Lung (tissue), 11 donors: ENCODE measurements at regions not wholly inside any gene's neighbourhood (a gene's known extent, or its start where the extent isn't known, plus 50 kb on each side); places are given as distances from the start of the nearest gene placed in this dataset.

ENCODE experiments used
- ATAC-seq: fragments of 200-7000 bp; cut with Tn5 transposase; one replicate; pipeline ENCODE4 v1.9.1; 2020; ENCODE audit warnings: moderate number of reproducible peaks; ENCODE audit not compliant: insufficient read depth, low FRiP score
- DNase-seq, 3 donors: peaks; one replicate each; pipeline ENCODE4 v3.0.0-alpha.2; 2013 to 2017
- H3K27ac ChIP-seq, 2 donors: one replicate each; pipeline ENCODE4 v1.5.1; 2013; ENCODE audit warnings: mild to moderate bottlenecking in 2 of 2, moderate library complexity in 2 of 2, control low read depth in 1 of 2, inconsistent platforms in 1 of 2, low read depth in 1 of 2, low read length in 1 of 2
- H3K27me3 ChIP-seq, 3 donors: one replicate each; pipeline ENCODE4 v1.5.1; 2013; ENCODE audit warnings: low read length in 2 of 3; ENCODE audit not compliant: control insufficient read depth in 3 of 3, insufficient read depth in 3 of 3
- H3K36me3 ChIP-seq, 4 donors: one replicate each; pipeline ENCODE4 v1.5.1; 2013; ENCODE audit warnings: low read length in 4 of 4, mild to moderate bottlenecking in 1 of 4, moderate library complexity in 1 of 4; ENCODE audit not compliant: control insufficient read depth in 4 of 4, insufficient read depth in 4 of 4
- H3K4me1 ChIP-seq, 5 donors: one replicate each; pipeline ENCODE4 v1.5.1; 2013; ENCODE audit warnings: low read length in 5 of 5, mild to moderate bottlenecking in 2 of 5, moderate library complexity in 1 of 5; ENCODE audit not compliant: control insufficient read depth in 5 of 5, insufficient read depth in 5 of 5
- H3K4me3 ChIP-seq: one replicate; pipeline ENCODE4 v1.5.1; 2013; ENCODE audit warnings: mild to moderate bottlenecking, control low read depth, moderate library complexity
- H3K9ac ChIP-seq, 2 donors: one replicate each; pipeline ENCODE4 v1.5.1; 2013; ENCODE audit warnings: low read length in 2 of 2, control low read depth in 1 of 2; ENCODE audit not compliant: insufficient read depth in 1 of 2
- H3K9me3 ChIP-seq, 4 donors: one replicate each; pipeline ENCODE4 v1.5.1; 2013; ENCODE audit warnings: low read length in 3 of 4, mild to moderate bottlenecking in 1 of 4, moderate library complexity in 1 of 4; ENCODE audit not compliant: control insufficient read depth in 4 of 4, insufficient read depth in 3 of 4
- CTCF ChIP-seq: IDR thresholded peaks from 2 replicates; pipeline ENCODE4 v1.5.1; 2012; ENCODE audit warnings: mild to moderate bottlenecking; ENCODE audit errors: control extremely low read depth, extremely low read depth
- WGBS, 2 donors: extraction: QIAGEN DNeasy Blood & Tissue Kit; methylation state at CpG; one replicate each; pipeline ENCODE4 v1.1.7; 2013; 5-methylcytosine and 5-hydroxymethylcytosine counted together
- donor health status: control.
- donor health status: control.
- donor health status: Bipolar disorder and iron deficiency.
- donor health status: healthy.
- donor health status: DM: yes; HTN: yes; CAD: no.

GRCh38 chr11:27234043-27234668 is 128.9 kb downstream of the CCDC34 start:
- DNase-seq (no peak), ATAC-seq (peak; percentile 19)
- no peak overlapping the region for H3K4me3 ChIP-seq
- no peak for TF ChIP-seq CTCF
- H3K27me3 ChIP-seq = no peaks in the 10 kb centered on the region
- H3K9ac ChIP-seq = no peak overlapping the region
- no peaks in the 10 kb centered on the region for H3K4me1 ChIP-seq
- no peaks in the 10 kb centered on the region for H3K9me3 ChIP-seq
- 76 to 83% methylated on average over 10 of the region's 10 CpGs for WGBS, 2 donors
- no peaks in the 10 kb centered on the region for H3K36me3 ChIP-seq
- no peak overlapping the region for H3K27ac ChIP-seq

DNA sequence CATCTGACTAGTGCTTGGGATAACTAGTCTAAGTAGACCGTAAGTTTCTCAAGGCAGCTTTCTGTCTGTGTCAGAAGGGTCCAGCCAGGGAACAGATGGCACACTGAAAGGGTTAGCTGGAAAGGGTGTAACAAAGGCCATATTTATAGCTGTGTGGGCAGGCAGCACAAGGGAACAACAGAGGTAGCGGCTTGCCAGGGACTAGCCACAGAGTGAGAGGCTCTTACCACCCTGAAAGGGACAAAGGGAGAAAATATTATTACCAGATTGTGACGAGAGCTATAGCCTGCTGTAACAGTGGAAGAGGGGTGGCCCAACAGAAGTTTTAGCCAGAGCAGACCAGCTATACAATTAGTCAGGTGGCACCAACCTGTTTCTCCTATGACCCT is 129.4 kb downstream of the CCDC34 start:
- DNase-seq (no peak), ATAC-seq (no peak)
- no peak overlapping the region for H3K27ac ChIP-seq
- H3K36me3 ChIP-seq = no peaks in the 10 kb centered on the region
- H3K9ac ChIP-seq = no peak overlapping the region
- H3K4me1 ChIP-seq = no peaks in the 10 kb centered on the region
- 87 to 94% methylated on average over 3 of the region's 3 CpGs for WGBS, 2 donors
- TF ChIP-seq CTCF = no peak
- H3K27me3 ChIP-seq = no peaks in the 10 kb centered on the region
- no peaks in the 10 kb centered on the region for H3K9me3 ChIP-seq
- no peak overlapping the region for H3K4me3 ChIP-seq

GRCh38 chr11:27231530-27231929 is 131.5 kb downstream of the CCDC34 start:
- Histone ChIP-seq H3K36me3 (no peaks in the 10 kb centered on the region), H3K27ac (no peak overlapping the region), H3K27me3 (no peaks in the 10 kb centered on the region), H3K9me3 (no peaks in the 10 kb centered on the region), H3K4me3 (no peak overlapping the region), H3K4me1 (no peaks in the 10 kb centered on the region), H3K9ac (no peak overlapping the region)
- no peak for TF ChIP-seq CTCF
- whole genome bisulfite sequencing, 2 donors = 40 to 41% methylated on average over 6 of the region's 6 CpGs
- DNase-seq (no peak), ATAC-seq (no peak)

DNA sequence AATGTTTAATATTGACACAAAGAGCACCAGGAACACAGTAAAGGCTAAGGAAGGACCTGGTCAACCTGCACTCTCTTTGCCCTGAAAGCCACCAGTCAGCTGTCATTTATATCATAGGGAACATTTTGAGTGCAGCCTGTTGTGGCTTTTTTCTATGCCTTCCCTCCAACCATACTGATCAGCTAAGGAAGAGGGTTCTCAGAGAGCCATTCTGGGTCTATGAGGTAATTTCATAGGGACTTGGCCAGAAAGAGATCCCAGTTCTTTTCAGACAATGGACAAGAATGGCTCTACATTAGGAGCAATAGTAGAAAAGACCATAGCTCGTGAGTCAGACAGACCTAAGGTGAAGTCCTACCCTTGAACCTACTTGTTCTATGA is 132.8 kb downstream of the CCDC34 start:
- H3K4me3 ChIP-seq = no peak overlapping the region
- H3K27me3 ChIP-seq = no peaks in the 10 kb centered on the region
- H3K36me3 ChIP-seq = no peaks in the 10 kb centered on the region
- H3K9me3 ChIP-seq = no peaks in the 10 kb centered on the region
- DNase-seq (no peak), ATAC-seq (no peak)
- no peaks in the 10 kb centered on the region for H3K4me1 ChIP-seq
- TF ChIP-seq CTCF = no peak
- WGBS, 2 donors = 90 to 94% methylated on average over 1 of the region's 1 CpG
- H3K9ac ChIP-seq = no peak overlapping the region
- no peak overlapping the region for H3K27ac ChIP-seq
